Mucosa of descending colon (tissue), 3 donors: ENCODE measurements at regions not wholly inside any gene's neighbourhood (a gene's known extent, or its start where the extent isn't known, plus 50 kb on each side); places are given as distances from the start of the nearest gene placed in this dataset.
"Not testable (repeated sequence)": the region's sequence is repeated elsewhere in the genome, so short reads cannot be mapped to it uniquely, and the experiment has no call there.

Experiments used
- ATAC-seq: fragments of 200-7000 bp; cut with Tn5 transposase; one replicate; pipeline ENCODE4 v1.9.1; 2020; ENCODE audit warnings: mild to moderate bottlenecking, moderate library complexity
- DNase-seq, 3 donors: peaks; one replicate each; pipeline ENCODE4 v3.0.0-alpha.2; 2020
- H3K36me3 ChIP-seq: fragments of 200-600 bp; one replicate; pipeline ENCODE4 v1.8.0; 2021; ENCODE audit warnings: low read depth, mild to moderate bottlenecking
- H3K4me1 ChIP-seq: fragments of 200-600 bp; one replicate; pipeline ENCODE4 v1.8.0; 2021; ENCODE audit warnings: low read depth, mild to moderate bottlenecking
- H3K4me3 ChIP-seq: fragments of 200-600 bp; one replicate; pipeline ENCODE4 v1.8.0; 2021; ENCODE audit warnings: mild to moderate bottlenecking
- H3K9me3 ChIP-seq: fragments of 200-600 bp; one replicate; pipeline ENCODE4 v1.8.0; 2021; ENCODE audit warnings: mild to moderate bottlenecking
- CTCF ChIP-seq: fragments of 200-600 bp; IDR thresholded peaks from one replicate; pipeline ENCODE4 v1.8.0; 2022; ENCODE audit warnings: antibody characterized with exemption, mild to moderate bottlenecking
- intact Hi-C, 2 donors: fragments of 100-400 bp; cut with DNase I in 1 of 2; cut with micrococcal nuclease in 1 of 2; formaldehyde crosslinking; loops; one replicate each; pipeline versions ENCODE4 v1.11.0 to v1.11.1; 2022; cut with DNase I, micrococcal nuclease
- donor health status: DM: no; HTN: no; CAD: no; lungs with moderate emphysema.
- donor health status: DM: no; HTN: no; CAD: no.
- donor health status: DM: no; HTN: yes; CAD: no.

GRCh38 chr12:87413784-87414183, 615.4 kb downstream of the C12orf50 start:
- DNase-seq (no peak), ATAC-seq (no peak)
- TF ChIP-seq CTCF: no peak
- H3K9me3 ChIP-seq: no peaks in the 10 kb centered on the region
- intact Hi-C loops: no loop called here
- no peak overlapping the region for H3K4me3 ChIP-seq
- no peaks in the 10 kb centered on the region for H3K4me1 ChIP-seq
- no peaks in the 10 kb centered on the region for H3K36me3 ChIP-seq

- H3K4me3 ChIP-seq: no peak overlapping the region
- TF ChIP-seq CTCF: no peak
- H3K4me1 ChIP-seq: no peaks in the 10 kb centered on the region
- ATAC-seq: no peak
- no peaks in the 10 kb centered on the region for H3K36me3 ChIP-seq
- no peaks in the 10 kb centered on the region for H3K9me3 ChIP-seq
- intact Hi-C loops: no loop called here
- DNase-seq: no peak
These were observed 622.3 kb downstream of the C12orf50 start for GRCh38 chr12:87406926-87407325.

- intact Hi-C loops: no loop called here
- no peak for TF ChIP-seq CTCF
- ATAC-seq (no peak), DNase-seq (no peak)
- H3K36me3 ChIP-seq: no peaks in the 10 kb centered on the region
- H3K4me3 ChIP-seq: no peak overlapping the region
- no peaks in the 10 kb centered on the region for H3K9me3 ChIP-seq
- H3K4me1 ChIP-seq: no peaks in the 10 kb centered on the region
These were observed 623.3 kb downstream of the C12orf50 start for GRCh38 chr12:87405918-87406317.

- DNase-seq, H3K36me3 ChIP-seq, intact Hi-C loops, H3K4me3 ChIP-seq, H3K9me3 ChIP-seq, H3K4me1 ChIP-seq, ATAC-seq: not testable (repeated sequence)
These were observed 635.0 kb downstream of the C12orf50 start for GRCh38 chr12:87394168-87394567.

GRCh38 chr12:87388376-87388775, 640.8 kb downstream of the C12orf50 start:
- ATAC-seq: no peak

GRCh38 chr12:87385322-87385721, 643.9 kb downstream of the C12orf50 start:
- DNase-seq (no peak), ATAC-seq (no peak)
- Histone ChIP-seq H3K4me3 (no peak overlapping the region), H3K4me1 (peaks cover 5% of the 10 kb centered on the region), H3K9me3 (no peaks in the 10 kb centered on the region), H3K36me3 (no peaks in the 10 kb centered on the region)
- intact Hi-C loops: no loop called here
- TF ChIP-seq CTCF: no peak

More at GRCh38 chr12:87388376-87388775, 640.8 kb downstream of the C12orf50 start:
- TF ChIP-seq CTCF: no peak
- intact Hi-C loops: no loop called here
- Histone ChIP-seq H3K4me3 (no peak overlapping the region), H3K9me3 (no peaks in the 10 kb centered on the region), H3K4me1 (peaks cover 5% of the 10 kb centered on the region), H3K36me3 (no peaks in the 10 kb centered on the region)
- DNase-seq: no peak
